CD4-positive, alpha-beta memory T cell (primary cell): ENCODE measurements at regions not wholly inside any gene's neighbourhood (a gene's known extent, or its start where the extent isn't known, plus 50 kb on each side); places are given as distances from the start of the nearest gene placed in this dataset.

Source experiments
- CTCF ChIA-PET: fragments of 350-600 bp; sonication (Branson Sonifier 250); formaldehyde crosslinking; loops from one replicate; lab custom pipeline; 2021; ENCODE audit warnings: inconsistent platforms; ENCODE audit not compliant: partially characterized antibody; lab: Charles Lee
- POLR2A ChIA-PET: fragments of 350-600 bp; sonication (Branson Sonifier 250); formaldehyde crosslinking; loops from one replicate; lab custom pipeline; 2021; ENCODE audit not compliant: partially characterized antibody; lab: Charles Lee
- DNase-seq, 5 donors: peaks; one replicate each; pipeline versions ENCODE4 v3.0.0 to v3.0.0-alpha.2; 2020 to 2022; ENCODE audit warnings: mixed read lengths in 1 of 5
- H3K27ac ChIP-seq: one replicate; pipeline ENCODE4 v1.7.0; 2013; ENCODE audit warnings: low read depth, low read length
- H3K27me3 ChIP-seq: 2 replicates; pipeline ENCODE4 v1.7.0; 2013; ENCODE audit warnings: mild to moderate bottlenecking, low read length, moderate library complexity; ENCODE audit not compliant: insufficient read depth
- H3K36me3 ChIP-seq: 2 replicates; pipeline ENCODE4 v1.7.0; 2013; ENCODE audit warnings: mild to moderate bottlenecking, low read length, moderate library complexity; ENCODE audit not compliant: insufficient read depth
- H3K4me1 ChIP-seq: 2 replicates; pipeline ENCODE4 v1.7.0; 2013; ENCODE audit warnings: mild to moderate bottlenecking, low read length, moderate library complexity; ENCODE audit not compliant: insufficient read depth
- H3K4me3 ChIP-seq, 2 donors: one replicate each; pipeline ENCODE4 v1.7.0; 2013; ENCODE audit warnings: low read length in 2 of 2, mild to moderate bottlenecking in 1 of 2
- H3K9me3 ChIP-seq, 2 donors: one replicate each; pipeline ENCODE4 v1.7.0; 2013; ENCODE audit warnings: low read length in 2 of 2, control low read depth in 1 of 2; ENCODE audit not compliant: control insufficient read depth in 1 of 2
- H3K27ac Mint-ChIP-seq, 7 donors: one replicate each; pipeline ENCODE4 v1.8.0; 2020 to 2021; ENCODE audit warnings: mixed read lengths in 7 of 7, mild to moderate bottlenecking in 6 of 7, inconsistent platforms in 3 of 7, moderate library complexity in 3 of 7
- H3K27me3 Mint-ChIP-seq, 2 donors: one replicate each; pipeline ENCODE4 v1.8.0; 2020 to 2021; ENCODE audit warnings: mixed read lengths in 2 of 2
- H3K36me3 Mint-ChIP-seq, 2 donors: one replicate each; pipeline ENCODE4 v1.8.0; 2020 to 2021; ENCODE audit warnings: mixed read lengths in 2 of 2, inconsistent platforms in 1 of 2, mild to moderate bottlenecking in 1 of 2
- H3K4me1 Mint-ChIP-seq, 4 donors: one replicate each; pipeline ENCODE4 v1.8.0; 2020 to 2021; ENCODE audit warnings: mixed read lengths in 4 of 4, mild to moderate bottlenecking in 1 of 4
- H3K4me3 Mint-ChIP-seq, 8 donors: one replicate each; pipeline ENCODE4 v1.8.0; 2020 to 2021; ENCODE audit warnings: mixed read lengths in 8 of 8, mild to moderate bottlenecking in 7 of 8, moderate library complexity in 6 of 8, inconsistent platforms in 3 of 8
- H3K9me3 Mint-ChIP-seq, 8 donors: one replicate each; pipeline ENCODE4 v1.8.0; 2020 to 2021; ENCODE audit warnings: mixed read lengths in 8 of 8, mild to moderate bottlenecking in 5 of 8, inconsistent platforms in 3 of 8, moderate library complexity in 1 of 8
- intact Hi-C: fragments of 100-400 bp; cut with micrococcal nuclease; formaldehyde crosslinking; loops from one replicate; pipeline ENCODE4 v1.15.1; 2023

GRCh38 chr2:21754164-21754788 lies 630.5 kb downstream of the TDRD15 start:
- DNase-seq: no peak
- Mint-ChIP-seq H3K27ac (peak overlapping the region in 1 of 7 donors; percentile 73), H3K9me3 (peaks cover 2 to 15% (median 7%) of the 10 kb centered on the region in 8 donors), H3K4me3 (no peak overlapping the region), H3K4me1 (no peaks in the 10 kb centered on the region), H3K36me3 (no peaks in the 10 kb centered on the region), H3K27me3 (no peaks in the 10 kb centered on the region)
- Histone ChIP-seq H3K4me3 (no peak overlapping the region), H3K36me3 (no peaks in the 10 kb centered on the region), H3K9me3 (no peaks in the 10 kb centered on the region), H3K27me3 (no peaks in the 10 kb centered on the region), H3K27ac (no peak overlapping the region), H3K4me1 (no peaks in the 10 kb centered on the region)
- POLR2A ChIA-PET: no interaction called here
- intact Hi-C loops: no loop called here
- CTCF ChIA-PET: no interaction called here

- H3K27me3 Mint-ChIP-seq: no peaks in the 10 kb centered on the region
- H3K27ac Mint-ChIP-seq: no peak overlapping the region
- no peak overlapping the region for H3K27ac ChIP-seq
- H3K4me3 ChIP-seq: no peak overlapping the region
- H3K9me3 ChIP-seq: no peaks in the 10 kb centered on the region
- H3K36me3 ChIP-seq: no peaks in the 10 kb centered on the region
- H3K9me3 Mint-ChIP-seq: peaks cover 2 to 17% (median 10%) of the 10 kb centered on the region in 8 donors
- no peak for DNase-seq
- POLR2A ChIA-PET: no interaction called here
- H3K27me3 ChIP-seq: no peaks in the 10 kb centered on the region
- H3K4me3 Mint-ChIP-seq: no peak overlapping the region
- H3K4me1 ChIP-seq: no peaks in the 10 kb centered on the region
- H3K36me3 Mint-ChIP-seq: no peaks in the 10 kb centered on the region
- intact Hi-C loops: no loop called here
- CTCF ChIA-PET: no interaction called here
- H3K4me1 Mint-ChIP-seq: no peaks in the 10 kb centered on the region
Measured at GRCh38 chr2:21757805-21758430, 634.1 kb downstream of the TDRD15 start.

- no peak overlapping the region for H3K4me3 Mint-ChIP-seq
- Histone ChIP-seq H3K27ac (no peak overlapping the region), H3K36me3 (no peaks in the 10 kb centered on the region), H3K27me3 (no peaks in the 10 kb centered on the region), H3K9me3 (no peaks in the 10 kb centered on the region), H3K4me3 (no peak overlapping the region), H3K4me1 (no peaks in the 10 kb centered on the region)
- H3K27ac Mint-ChIP-seq: no peak overlapping the region
- ChIA-PET CTCF (no interaction called here), POLR2A (no interaction called here)
- H3K36me3 Mint-ChIP-seq: no peaks in the 10 kb centered on the region
- no peak for DNase-seq
- H3K9me3 Mint-ChIP-seq: peaks cover 0 to 16% (median 8%) of the 10 kb centered on the region in 8 donors
- intact Hi-C loops: no loop called here
- no peaks in the 10 kb centered on the region for H3K27me3 Mint-ChIP-seq
- no peaks in the 10 kb centered on the region for H3K4me1 Mint-ChIP-seq
Measured at GRCh38 chr2:21759819-21760218, 636.1 kb downstream of the TDRD15 start.

- ChIA-PET CTCF (no interaction called here), POLR2A (no interaction called here)
- Histone ChIP-seq H3K4me1 (no peaks in the 10 kb centered on the region), H3K4me3 (no peak overlapping the region), H3K27me3 (no peaks in the 10 kb centered on the region), H3K9me3 (no peaks in the 10 kb centered on the region), H3K36me3 (no peaks in the 10 kb centered on the region), H3K27ac (no peak overlapping the region)
- H3K4me3 Mint-ChIP-seq: no peak overlapping the region
- H3K27ac Mint-ChIP-seq: no peak overlapping the region
- no peaks in the 10 kb centered on the region for H3K36me3 Mint-ChIP-seq
- intact Hi-C loops: no loop called here
- DNase-seq: no peak
- H3K9me3 Mint-ChIP-seq: peaks cover 0 to 16% (median 8%) of the 10 kb centered on the region in 8 donors
- no peaks in the 10 kb centered on the region for H3K4me1 Mint-ChIP-seq
- no peaks in the 10 kb centered on the region for H3K27me3 Mint-ChIP-seq
Measured at GRCh38 chr2:21761361-21761760, 637.6 kb downstream of the TDRD15 start.

- Mint-ChIP-seq H3K36me3 (no peaks in the 10 kb centered on the region), H3K27me3 (no peaks in the 10 kb centered on the region), H3K27ac (no peak overlapping the region), H3K4me3 (no peak overlapping the region), H3K4me1 (no peaks in the 10 kb centered on the region), H3K9me3 (peaks cover 0 to 20% (median 8%) of the 10 kb centered on the region in 8 donors)
- H3K9me3 ChIP-seq: no peaks in the 10 kb centered on the region
- no peaks in the 10 kb centered on the region for H3K36me3 ChIP-seq
- ChIA-PET POLR2A (no interaction called here), CTCF (no interaction called here)
- no peak overlapping the region for H3K27ac ChIP-seq
- no peaks in the 10 kb centered on the region for H3K27me3 ChIP-seq
- intact Hi-C loops: no loop called here
- no peak overlapping the region for H3K4me3 ChIP-seq
- no peaks in the 10 kb centered on the region for H3K4me1 ChIP-seq
- DNase-seq: no peak
Measured at GRCh38 chr2:21763501-21763900, 639.7 kb downstream of the TDRD15 start.

GRCh38 chr2:21770787-21771186 lies 647.0 kb downstream of the TDRD15 start:
- H3K36me3 Mint-ChIP-seq: no peaks in the 10 kb centered on the region
- POLR2A ChIA-PET: no interaction called here
- H3K27me3 ChIP-seq: no peaks in the 10 kb centered on the region
- CTCF ChIA-PET: no interaction called here
- no peak overlapping the region for H3K4me3 ChIP-seq
- H3K27me3 Mint-ChIP-seq: no peaks in the 10 kb centered on the region
- no peaks in the 10 kb centered on the region for H3K36me3 ChIP-seq
- H3K27ac ChIP-seq: no peak overlapping the region
- H3K4me1 Mint-ChIP-seq: no peaks in the 10 kb centered on the region
- peaks cover 0 to 9% (median 3%) of the 10 kb centered on the region in 8 donors for H3K9me3 Mint-ChIP-seq
- no peak overlapping the region for H3K27ac Mint-ChIP-seq
- no peaks in the 10 kb centered on the region for H3K9me3 ChIP-seq
- no peak for DNase-seq
- no peaks in the 10 kb centered on the region for H3K4me1 ChIP-seq
- intact Hi-C loops: no loop called here
- H3K4me3 Mint-ChIP-seq: no peak overlapping the region

GRCh38 chr2:21772624-21773023 lies 648.9 kb downstream of the TDRD15 start:
- Histone ChIP-seq H3K4me3 (no peak overlapping the region), H3K36me3 (no peaks in the 10 kb centered on the region), H3K9me3 (no peaks in the 10 kb centered on the region), H3K4me1 (no peaks in the 10 kb centered on the region), H3K27ac (no peak overlapping the region), H3K27me3 (no peaks in the 10 kb centered on the region)
- H3K9me3 Mint-ChIP-seq: peaks cover 0 to 8% (median 0%) of the 10 kb centered on the region in 8 donors
- ChIA-PET POLR2A (no interaction called here), CTCF (no interaction called here)
- no peak overlapping the region for H3K4me3 Mint-ChIP-seq
- H3K27me3 Mint-ChIP-seq: no peaks in the 10 kb centered on the region
- intact Hi-C loops: no loop called here
- H3K36me3 Mint-ChIP-seq: no peaks in the 10 kb centered on the region
- no peaks in the 10 kb centered on the region for H3K4me1 Mint-ChIP-seq
- DNase-seq: no peak
- no peak overlapping the region for H3K27ac Mint-ChIP-seq
